ENCODE measurements at regions not wholly inside any gene's neighbourhood (a gene's known extent, or its start where the extent isn't known, plus 50 kb on each side); places are given as distances from the start of the nearest gene placed in this dataset.

DNA sequence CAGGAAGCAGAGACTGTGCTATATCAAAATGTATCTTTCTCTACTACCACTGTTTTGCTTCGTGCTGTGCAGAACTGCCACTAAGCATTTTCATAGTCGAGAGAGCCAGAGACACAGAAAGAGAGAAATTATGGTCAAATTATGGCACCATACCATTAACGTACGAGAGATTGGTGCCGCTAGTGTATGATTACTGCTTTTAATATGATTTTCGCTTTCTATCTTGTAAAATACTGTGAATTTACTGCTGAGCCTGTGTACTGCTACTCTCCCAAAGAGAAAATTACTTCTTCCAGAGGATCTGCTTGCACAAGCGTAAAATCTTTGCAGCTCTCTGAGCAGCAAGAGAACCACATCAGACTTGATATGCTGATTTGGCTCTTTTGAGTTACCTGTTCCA lies 71.1 kb upstream of the ZNF281 start:
- Histone ChIP-seq H3K27ac (no peak overlapping the region), H3K4me1 (no peaks in the 10 kb centered on the region), H3K4me3 (no peak overlapping the region), H3K9me3 (no peaks in the 10 kb centered on the region), H3K27me3 (no peaks in the 10 kb centered on the region), H3K36me3 (no peaks in the 10 kb centered on the region)
- no peak for TF ChIP-seq POLR2A (IDR thresholded peaks at IDR 0.05)
- no peak for TF ChIP-seq POLR2AphosphoS5 (IDR thresholded peaks at IDR 0.05)
- TF ChIP-seq EP300 (IDR thresholded peaks at IDR 0.05): no peak
- TF ChIP-seq, protein P1, sequence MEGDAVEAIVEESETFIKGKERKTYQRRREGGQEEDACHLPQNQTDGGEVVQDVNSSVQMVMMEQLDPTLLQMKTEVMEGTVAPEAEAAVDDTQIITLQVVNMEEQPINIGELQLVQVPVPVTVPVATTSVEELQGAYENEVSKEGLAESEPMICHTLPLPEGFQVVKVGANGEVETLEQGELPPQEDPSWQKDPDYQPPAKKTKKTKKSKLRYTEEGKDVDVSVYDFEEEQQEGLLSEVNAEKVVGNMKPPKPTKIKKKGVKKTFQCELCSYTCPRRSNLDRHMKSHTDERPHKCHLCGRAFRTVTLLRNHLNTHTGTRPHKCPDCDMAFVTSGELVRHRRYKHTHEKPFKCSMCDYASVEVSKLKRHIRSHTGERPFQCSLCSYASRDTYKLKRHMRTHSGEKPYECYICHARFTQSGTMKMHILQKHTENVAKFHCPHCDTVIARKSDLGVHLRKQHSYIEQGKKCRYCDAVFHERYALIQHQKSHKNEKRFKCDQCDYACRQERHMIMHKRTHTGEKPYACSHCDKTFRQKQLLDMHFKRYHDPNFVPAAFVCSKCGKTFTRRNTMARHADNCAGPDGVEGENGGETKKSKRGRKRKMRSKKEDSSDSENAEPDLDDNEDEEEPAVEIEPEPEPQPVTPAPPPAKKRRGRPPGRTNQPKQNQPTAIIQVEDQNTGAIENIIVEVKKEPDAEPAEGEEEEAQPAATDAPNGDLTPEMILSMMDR (IDR thresholded peaks at IDR 0.05): no peak
- ATAC-seq (ENCODE audit: low FRiP score in 2 of 2): no peak
- no peak for DNase-seq
- WGBS, 2 donors: 95% methylated on average over 7 of the region's 7 CpGs

DNA sequence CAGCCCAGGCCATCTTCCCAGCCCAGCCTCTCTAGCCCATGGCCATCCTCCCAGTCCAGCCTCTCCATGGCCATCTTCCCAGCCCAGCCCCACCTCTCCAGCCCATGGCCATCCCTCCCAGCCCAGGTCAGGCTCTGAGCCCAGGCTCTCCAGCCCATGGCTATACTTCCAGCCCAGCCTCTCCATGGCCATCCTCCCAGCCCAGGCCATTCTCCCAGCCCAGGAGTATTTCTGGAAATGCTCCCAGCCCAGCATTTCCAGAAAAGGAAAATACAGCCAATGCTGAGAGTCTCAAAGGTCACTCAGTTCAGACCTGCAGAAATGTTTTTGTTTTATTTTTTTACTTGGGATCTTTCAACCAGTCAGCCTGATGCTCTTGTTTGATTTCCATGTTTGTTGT lies 70.0 kb upstream of the ZNF281 start:
- no peaks in the 10 kb centered on the region for H3K4me1 ChIP-seq
- no peak overlapping the region for H3K27ac ChIP-seq
- no peak for ATAC-seq (ENCODE audit: low FRiP score in 2 of 2)
- H3K4me3 ChIP-seq: no peak overlapping the region
- no peaks in the 10 kb centered on the region for H3K27me3 ChIP-seq
- TF ChIP-seq EP300 (IDR thresholded peaks at IDR 0.05) (no peak), POLR2A (IDR thresholded peaks at IDR 0.05) (no peak), POLR2AphosphoS5 (IDR thresholded peaks at IDR 0.05) (no peak)
- TF ChIP-seq, protein P1 (IDR thresholded peaks at IDR 0.05): no peak
- H3K9me3 ChIP-seq: no peaks in the 10 kb centered on the region
- DNase-seq: no peak
- no peaks in the 10 kb centered on the region for H3K36me3 ChIP-seq

DNA sequence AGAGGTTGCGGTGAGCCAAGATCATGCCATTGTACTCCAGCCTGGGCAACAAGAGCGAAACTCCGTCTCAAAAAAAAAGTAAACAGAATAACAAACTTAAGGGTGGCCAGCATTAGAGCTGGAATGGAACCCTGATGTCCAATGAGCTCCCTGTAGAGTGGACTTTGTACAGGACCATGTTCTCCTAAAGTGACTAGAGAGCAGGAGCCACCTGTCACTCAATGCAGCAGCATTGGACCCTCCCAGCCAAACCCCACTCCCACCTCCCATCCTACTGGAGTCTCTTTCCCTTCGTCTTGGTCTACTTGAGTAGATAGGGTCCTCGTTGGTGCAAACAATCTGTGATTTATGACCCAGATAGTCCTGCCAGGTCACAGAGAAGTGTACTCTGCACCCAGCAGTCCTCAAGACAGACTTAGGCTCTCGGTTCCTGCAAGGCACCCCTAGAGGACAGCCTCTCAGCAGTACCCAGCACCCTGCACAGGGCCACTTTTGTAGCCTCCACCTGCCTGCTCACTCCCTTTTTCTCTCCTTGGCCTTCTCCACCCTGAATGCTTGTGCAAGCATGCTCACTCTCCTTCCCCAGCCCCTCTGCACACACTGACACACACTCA lies 69.2 kb upstream of the ZNF281 start:
- H3K4me1 ChIP-seq: no peaks in the 10 kb centered on the region
- no peak overlapping the region for H3K27ac ChIP-seq
- TF ChIP-seq EP300 (IDR thresholded peaks at IDR 0.05) (no peak), POLR2AphosphoS5 (IDR thresholded peaks at IDR 0.05) (no peak)
- H3K4me3 ChIP-seq: no peak overlapping the region
- no peaks in the 10 kb centered on the region for H3K36me3 ChIP-seq
- no peaks in the 10 kb centered on the region for H3K9me3 ChIP-seq
- 92 to 98% methylated on average over 6 of the region's 6 CpGs for WGBS, 2 donors
- DNase-seq (no peak), ATAC-seq (ENCODE audit: low FRiP score in 2 of 2) (no peak)
- H3K27me3 ChIP-seq: no peaks in the 10 kb centered on the region

DNA sequence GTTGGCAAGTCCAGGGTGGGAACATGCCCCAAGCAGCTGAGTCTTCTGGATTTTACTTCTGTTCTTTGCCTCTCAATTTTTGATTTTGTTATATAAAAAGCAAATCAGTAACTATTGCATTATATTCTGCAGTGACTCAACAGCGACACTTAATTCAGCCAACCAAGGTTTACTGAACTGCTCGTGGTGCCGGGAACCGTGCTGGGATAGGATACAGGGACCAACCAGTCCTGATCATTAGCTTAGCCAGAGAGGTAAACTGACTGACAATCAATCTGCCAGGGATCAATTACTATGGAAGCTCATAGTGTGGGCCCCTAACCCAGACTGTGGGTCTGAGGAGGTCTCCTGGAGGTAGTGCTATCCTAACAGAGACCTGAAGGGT lies 68.4 kb upstream of the ZNF281 start:
- TF ChIP-seq POLR2A (IDR thresholded peaks at IDR 0.05) (no peak), EP300 (IDR thresholded peaks at IDR 0.05) (no peak), POLR2AphosphoS5 (IDR thresholded peaks at IDR 0.05) (no peak)
- TF ChIP-seq, protein P1 (IDR thresholded peaks at IDR 0.05): no peak
- Histone ChIP-seq H3K36me3 (no peaks in the 10 kb centered on the region), H3K27me3 (no peaks in the 10 kb centered on the region), H3K4me1 (no peaks in the 10 kb centered on the region), H3K27ac (no peak overlapping the region), H3K4me3 (no peak overlapping the region), H3K9me3 (no peaks in the 10 kb centered on the region)
- 95 to 98% methylated on average over 4 of the region's 4 CpGs for WGBS, 2 donors
- no peak for DNase-seq
- ATAC-seq (ENCODE audit: low FRiP score in 2 of 2): no peak

DNA sequence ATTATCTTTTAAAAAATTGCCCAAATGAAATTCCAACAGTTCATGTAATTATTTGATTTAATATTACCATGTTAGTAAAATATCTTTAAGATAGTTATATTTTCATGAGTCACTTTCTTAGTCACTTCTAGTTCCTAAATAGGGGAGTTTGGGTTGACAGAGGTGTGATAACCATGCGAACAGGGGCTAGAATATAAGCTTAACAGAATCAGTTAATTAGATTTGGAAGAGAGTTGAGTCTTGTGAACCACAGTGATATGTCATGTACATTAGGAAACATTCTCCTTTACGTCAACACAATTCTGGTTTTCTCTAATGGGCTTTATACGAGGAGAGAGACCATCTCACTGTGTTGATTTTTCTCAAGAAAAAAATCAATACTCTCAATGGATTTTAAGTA lies 64.8 kb upstream of the ZNF281 start:
- Histone ChIP-seq H3K4me1 (no peaks in the 10 kb centered on the region), H3K9me3 (no peaks in the 10 kb centered on the region), H3K4me3 (no peak overlapping the region), H3K27me3 (no peaks in the 10 kb centered on the region), H3K36me3 (no peaks in the 10 kb centered on the region), H3K27ac (no peak overlapping the region)
- DNase-seq (no peak), ATAC-seq (ENCODE audit: low FRiP score in 2 of 2) (no peak)
- WGBS, 2 donors: 77 to 78% methylated on average over 3 of the region's 3 CpGs
- TF ChIP-seq POLR2AphosphoS5 (IDR thresholded peaks at IDR 0.05) (no peak), EP300 (IDR thresholded peaks at IDR 0.05) (no peak), POLR2A (IDR thresholded peaks at IDR 0.05) (no peak)
- TF ChIP-seq, protein P1 (IDR thresholded peaks at IDR 0.05): no peak
